Right kidney (tissue), 1 donor: ENCODE measurements at regions not wholly inside any gene's neighbourhood (a gene's known extent, or its start where the extent isn't known, plus 50 kb on each side); places are given as distances from the start of the nearest gene placed in this dataset.

Source experiments
- DNase-seq: peaks from one replicate; pipeline ENCODE4 v3.0.0-alpha.2; 2016

DNA sequence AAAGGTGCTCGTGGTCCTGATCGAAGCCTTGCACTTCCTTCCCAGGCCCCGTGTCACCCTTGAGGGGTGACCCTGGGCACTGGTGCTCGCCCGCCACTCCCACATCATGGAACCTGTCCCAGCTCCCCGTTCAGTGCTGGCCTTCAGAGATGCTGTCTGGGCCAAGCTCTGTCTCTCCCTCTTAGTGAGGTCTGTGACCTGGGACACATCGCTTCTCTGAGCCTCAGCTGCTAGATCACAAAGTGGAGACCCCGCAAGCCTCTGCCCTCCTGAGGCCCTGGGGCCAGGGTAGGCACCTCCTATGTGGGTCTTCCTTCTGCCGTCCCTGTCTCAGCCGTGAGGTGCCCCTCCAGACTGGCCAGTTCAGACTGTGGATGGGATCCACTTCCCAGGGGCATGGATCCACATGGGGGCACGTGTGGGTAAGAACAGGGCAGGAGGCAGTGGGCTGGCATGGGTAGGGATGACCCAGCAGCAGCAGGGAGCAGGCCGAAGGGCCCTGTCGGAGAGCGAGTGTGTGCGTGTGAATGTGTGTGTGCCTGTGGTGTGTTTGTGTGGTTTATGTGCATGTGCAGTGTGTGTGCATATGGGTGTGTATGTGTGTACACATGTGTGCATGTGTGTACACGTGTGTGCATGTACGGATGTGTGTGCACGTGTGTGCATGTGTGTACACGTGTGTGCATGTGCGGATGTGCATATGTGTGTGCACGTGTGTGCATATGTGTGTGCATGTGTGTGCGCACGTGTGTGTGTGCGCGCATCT lies 1073.7 kb downstream of the BRD1 start:
- DNase-seq: no peak

GRCh38 chr22:48753381-48753730 lies 1074.3 kb downstream of the BRD1 start:
- no peak for DNase-seq

DNA sequence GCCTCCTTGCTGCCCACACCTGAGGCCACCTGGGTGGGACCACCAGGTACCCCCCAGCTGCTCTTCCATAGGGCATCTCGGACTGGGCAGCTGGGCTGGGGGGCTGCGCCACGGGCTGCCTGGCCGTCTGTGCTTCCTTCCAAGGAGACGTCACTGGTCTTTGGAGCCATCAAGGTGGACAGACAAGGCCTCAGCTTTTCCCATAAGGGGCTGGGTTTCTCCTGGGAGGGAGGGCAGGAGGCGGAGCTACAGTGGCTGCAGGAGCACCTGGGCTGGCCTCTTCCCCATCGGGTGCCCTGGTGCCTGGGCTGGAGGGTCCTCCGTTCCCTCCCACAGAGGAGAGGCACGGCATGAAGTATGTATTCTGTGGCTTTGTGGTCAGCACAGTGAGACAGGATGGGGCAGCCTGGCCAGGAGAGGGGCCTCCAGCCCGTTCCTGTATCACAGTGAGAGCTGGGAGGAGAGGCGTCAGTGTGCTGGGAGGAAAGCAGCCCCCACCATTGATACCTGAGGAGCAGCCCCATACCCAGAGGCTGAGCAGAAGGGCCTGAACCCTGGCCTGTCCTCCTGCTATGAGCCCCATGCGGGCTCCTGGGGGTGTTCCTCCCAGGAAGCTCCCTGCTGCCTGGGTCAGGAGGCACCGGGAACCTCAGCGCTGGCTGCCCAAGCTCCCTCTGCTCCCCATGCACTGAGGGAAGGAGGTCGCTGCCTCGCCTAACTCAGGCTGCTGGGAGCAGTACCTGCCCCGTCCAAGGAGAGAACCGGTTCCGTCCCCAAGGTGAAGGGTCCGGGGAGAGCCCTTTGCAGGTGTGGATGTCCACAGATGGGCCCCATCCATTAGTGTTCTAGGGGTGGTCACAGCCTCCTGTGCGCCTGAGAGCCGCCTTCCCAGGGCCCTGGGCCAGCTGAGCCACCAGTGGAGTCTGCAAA lies 1075.0 kb downstream of the BRD1 start:
- no peak for DNase-seq

DNA sequence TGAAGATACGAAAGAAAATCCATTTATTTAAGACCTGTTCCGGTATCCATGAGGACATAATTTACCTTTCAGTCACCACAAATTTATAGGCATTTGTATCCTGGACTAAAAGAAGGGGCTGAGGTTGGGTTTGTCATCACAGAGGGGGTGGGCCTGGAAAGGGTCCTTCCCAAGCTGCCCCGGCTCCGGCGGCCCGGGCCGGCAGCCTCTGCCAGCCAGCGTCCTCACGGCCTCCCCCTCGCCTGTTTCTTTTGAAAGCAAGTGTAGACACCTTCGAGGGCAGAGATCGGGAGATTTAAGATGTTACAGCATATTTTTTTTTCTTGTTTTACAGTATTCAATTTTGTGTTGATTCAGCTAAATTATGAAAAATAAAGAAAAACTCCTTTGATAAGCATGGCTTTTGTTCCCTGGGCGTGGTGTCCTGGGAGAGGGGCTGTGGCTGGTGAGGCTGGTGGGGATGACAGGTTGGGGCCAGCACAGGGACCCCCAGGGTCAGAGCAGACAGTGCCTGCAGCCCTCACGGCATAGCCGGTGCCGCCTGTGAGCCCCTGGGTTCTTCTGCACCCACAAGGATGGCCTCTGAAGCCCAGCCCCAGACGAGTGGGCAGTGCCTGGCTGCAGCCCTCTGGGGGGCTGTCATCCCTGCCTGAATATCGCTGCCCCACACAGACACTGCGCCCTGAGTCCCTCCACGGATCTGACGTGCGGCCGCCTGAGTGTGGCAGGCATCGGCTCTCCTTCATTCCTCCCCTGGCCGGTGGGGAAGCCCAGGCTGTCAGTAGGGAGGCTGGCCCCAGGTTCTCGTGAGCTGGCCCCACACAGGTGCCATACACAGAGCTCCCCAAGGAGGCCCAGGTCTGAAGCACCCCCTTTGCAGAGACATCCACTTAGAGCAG lies 1075.9 kb downstream of the BRD1 start:
- no peak for DNase-seq

DNA sequence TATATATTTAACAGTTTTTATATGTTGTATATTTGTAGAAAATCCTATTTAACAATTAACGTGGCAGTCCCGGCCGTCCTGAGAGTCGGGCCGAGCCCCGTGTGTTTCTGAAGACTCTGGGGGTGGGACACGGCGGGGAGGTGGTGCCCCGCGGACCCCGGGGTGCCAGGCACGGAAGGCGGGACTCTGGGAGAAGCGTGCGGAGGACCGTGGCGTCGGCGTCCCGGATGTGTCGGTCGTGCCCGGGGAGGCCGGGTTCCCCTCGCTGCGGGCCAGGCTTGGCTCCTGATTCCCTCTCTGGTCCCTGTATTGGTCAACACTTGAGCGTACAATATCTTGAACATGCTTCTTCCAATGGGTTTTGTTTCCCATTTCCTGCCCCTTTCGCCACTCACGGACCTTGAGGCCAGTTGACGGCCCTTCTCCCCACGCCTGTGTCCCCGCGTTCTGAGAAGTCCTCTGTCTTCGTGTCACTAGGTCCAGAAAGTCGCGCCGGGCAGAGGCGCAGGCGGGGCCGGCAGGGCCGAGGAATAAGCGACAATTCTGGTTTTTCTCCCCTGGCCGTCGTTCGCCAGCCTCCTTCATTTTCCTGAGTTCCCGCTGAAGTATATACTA lies 1076.7 kb downstream of the BRD1 start:
- DNase-seq: no peak

DNA sequence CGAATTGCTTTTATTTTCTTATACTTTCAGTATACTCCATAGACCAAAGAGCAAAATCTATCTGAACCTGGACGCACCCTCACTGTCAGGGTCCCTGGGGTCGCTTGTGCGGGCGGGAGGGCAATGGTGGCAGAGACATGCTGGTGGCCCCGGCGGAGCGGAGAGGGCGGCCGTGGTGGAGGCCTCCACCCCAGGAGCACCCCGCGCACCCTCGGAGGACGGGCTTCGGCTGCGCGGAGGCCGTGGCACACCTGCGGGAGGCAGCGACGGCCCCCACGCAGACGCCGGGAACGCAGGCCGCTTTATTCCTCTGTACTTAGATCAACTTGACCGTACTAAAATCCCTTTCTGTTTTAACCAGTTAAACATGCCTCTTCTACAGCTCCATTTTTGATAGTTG lies 1077.4 kb downstream of the BRD1 start:
- DNase-seq: no peak

GRCh38 chr22:48749555-48750227 lies 1078.0 kb downstream of the BRD1 start:
- DNase-seq: no peak

DNA sequence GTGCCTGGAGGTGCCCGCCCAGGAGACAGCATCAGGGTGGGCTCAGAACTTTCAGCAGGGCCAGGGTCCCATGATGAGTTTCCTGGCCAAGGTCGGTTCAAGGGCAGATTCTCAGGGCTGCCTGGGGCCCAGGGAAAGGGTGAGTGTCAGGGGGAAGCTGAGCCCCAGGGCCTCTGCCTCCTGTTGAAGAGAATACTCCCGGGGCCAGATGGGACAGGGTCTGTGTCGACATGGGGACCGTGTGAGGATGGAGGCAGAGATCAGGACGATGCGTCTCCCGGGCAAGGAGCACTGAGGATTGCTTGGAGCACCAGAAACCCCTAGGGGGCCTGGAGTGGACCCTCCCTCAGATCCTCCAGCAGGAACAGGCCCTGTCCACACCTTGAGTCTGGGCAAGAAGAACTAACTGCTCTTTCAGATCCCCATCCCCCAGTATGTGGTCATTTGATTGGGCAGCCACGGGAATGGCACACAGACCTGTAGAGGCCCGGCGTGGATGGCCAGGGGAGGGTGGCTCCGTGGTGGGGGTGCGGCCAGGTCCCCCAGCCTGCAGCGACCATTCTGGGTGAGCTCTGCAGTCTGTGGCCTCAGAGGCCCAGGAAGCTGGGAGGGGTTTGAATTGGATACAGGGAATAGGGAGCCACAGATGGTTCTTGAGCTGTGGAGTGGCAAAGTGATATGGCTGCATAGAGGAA lies 1078.7 kb downstream of the BRD1 start:
- DNase-seq: no peak

DNA sequence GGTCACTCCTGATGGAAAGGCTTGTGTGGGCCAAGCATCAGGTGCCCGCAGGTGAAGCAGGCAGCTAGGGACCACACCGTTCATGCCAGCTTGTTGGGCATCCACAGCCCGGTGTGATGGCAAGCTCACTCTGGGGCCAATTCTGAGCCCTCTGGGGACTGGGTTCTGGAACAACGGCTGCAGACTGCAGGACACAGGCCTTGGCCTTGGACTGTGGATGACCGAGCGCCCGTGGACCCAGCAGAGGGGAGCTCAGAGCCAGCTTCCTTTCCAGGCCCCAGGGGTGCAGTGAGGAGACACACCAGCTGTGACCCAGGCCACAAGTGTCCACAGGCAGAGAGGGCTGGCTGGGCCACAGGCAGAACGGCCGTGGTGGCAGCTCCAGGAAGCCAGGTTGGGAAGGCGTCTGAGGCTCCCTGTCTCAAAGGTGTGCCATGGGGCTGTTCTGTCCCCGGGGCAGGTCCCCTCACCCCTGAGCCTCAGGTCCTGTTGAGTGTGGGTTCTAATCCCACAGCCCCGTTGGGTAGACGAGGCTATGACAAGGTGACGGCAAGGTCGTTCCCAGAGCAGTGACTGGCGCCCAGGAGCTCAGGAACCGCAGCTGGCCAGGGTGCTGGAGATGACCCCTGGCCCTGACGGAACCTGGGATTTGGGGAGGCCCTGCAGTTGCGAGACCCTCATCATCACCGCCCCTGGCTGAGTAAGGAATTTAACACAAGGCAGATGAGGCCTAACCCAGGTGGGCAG lies 1079.4 kb downstream of the BRD1 start:
- no peak for DNase-seq

DNA sequence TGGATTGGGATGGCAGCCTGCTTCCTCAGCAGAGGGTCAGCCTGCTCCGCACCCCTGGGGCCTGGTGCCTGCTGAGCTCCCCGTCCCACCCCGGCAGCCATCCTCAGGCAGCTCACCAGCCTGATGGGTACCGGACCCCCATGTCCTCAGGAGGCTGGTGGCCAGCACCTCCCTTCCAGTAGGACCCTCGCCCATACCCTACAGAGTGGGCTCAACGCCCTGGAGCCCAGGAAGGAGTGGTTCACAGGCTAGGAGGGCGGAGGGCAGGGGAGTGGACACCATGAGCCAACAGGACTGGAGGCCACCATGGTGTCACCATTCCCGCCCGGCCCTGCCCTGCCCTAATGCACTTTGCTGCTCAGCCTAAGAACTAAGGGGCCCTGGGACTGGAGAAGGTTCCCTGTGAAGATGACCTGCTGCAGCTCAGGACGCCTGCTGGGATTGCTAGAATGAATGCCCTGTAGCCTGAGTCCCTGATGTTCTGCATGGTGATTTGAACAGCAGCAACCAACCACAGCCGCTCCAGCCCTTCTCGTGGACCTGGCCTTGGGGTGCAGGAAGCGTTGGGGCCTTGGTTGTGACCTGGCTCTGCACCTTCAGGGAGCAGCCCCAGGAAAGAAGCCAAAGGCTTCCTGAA lies 1080.8 kb downstream of the BRD1 start:
- DNase-seq: no peak

GRCh38 chr22:48745842-48746788 lies 1081.6 kb downstream of the BRD1 start:
- DNase-seq: no peak

DNA sequence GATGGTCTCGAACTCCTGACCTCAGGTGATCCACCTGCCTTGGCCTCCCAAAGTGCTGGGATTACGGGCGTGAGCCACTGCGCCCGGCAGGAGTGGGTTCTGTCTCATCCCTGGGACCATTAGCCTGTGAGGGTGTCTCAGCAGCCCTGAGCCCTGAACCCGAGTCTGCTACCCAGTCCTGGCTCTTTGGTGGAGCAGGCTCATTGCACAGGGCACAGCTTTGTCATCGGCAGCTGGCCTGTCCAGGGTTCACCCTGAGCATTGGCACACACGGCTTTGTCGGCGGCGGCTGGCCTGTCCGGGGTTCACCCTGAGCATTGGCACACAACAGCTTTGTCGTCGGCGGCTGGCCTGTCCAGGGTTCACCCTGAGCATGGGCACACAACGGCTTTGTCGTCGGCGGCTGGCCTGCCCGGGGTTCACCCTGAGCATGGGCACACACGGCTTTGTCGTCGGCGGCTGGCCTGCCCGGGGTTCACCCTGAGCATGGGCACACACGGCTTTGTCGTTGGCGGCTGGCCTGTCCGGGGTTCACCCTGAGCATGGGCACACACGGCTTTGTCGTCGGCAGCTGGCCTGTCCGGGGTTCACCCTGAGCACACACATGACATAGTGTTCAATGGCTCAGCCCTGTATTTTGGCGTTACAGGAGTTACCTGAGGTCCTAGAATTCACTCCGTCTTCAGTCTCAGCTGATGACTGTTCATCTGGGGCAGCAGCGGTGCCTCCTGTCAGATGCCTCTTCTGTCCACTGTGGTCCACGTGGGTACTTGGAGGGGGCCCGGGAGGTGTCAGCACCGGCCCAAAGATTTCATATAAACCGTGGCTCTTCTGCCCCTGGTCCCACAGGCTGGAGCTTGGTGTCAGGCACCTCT lies 1082.5 kb downstream of the BRD1 start:
- DNase-seq: no peak

DNA sequence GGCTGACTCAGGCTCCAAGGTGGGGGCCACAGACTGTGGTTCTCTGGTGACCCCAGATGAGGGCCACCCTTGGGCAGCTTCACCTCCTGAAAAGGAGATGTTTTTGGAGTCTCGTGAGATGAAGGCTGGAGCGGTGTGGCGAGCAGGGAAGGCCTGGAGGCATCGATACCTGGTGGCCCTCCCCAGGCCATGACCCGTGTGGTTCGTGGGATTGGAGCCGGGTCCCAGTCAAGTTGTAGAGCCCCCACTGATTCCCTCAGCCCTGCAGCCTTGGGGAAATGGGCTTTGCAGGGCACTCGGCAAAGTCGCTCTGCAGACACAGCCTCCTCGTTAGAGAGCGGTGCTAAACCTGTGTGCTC lies 1083.4 kb downstream of the BRD1 start:
- DNase-seq: no peak

- no peak for DNase-seq
These were observed 1083.9 kb downstream of the BRD1 start for GRCh38 chr22:48743601-48744282.

GRCh38 chr22:48742556-48743343 lies 1084.9 kb downstream of the BRD1 start:
- DNase-seq: no peak

GRCh38 chr22:48742191-48742555 lies 1085.5 kb downstream of the BRD1 start:
- DNase-seq: no peak
